HG03159 (cell line): ENCODE measurements at regions not wholly inside any gene's neighbourhood (a gene's known extent, or its start where the extent isn't known, plus 50 kb on each side); places are given as distances from the start of the nearest gene placed in this dataset.

Experiments
- ATAC-seq: cut with Tn5 transposase; IDR thresholded peaks from one replicate; pipeline ENCODE4 v1.9.1; 2021; ENCODE audit warnings: mild to moderate bottlenecking, moderate library complexity; ENCODE audit not compliant: unreplicated experiment

DNA sequence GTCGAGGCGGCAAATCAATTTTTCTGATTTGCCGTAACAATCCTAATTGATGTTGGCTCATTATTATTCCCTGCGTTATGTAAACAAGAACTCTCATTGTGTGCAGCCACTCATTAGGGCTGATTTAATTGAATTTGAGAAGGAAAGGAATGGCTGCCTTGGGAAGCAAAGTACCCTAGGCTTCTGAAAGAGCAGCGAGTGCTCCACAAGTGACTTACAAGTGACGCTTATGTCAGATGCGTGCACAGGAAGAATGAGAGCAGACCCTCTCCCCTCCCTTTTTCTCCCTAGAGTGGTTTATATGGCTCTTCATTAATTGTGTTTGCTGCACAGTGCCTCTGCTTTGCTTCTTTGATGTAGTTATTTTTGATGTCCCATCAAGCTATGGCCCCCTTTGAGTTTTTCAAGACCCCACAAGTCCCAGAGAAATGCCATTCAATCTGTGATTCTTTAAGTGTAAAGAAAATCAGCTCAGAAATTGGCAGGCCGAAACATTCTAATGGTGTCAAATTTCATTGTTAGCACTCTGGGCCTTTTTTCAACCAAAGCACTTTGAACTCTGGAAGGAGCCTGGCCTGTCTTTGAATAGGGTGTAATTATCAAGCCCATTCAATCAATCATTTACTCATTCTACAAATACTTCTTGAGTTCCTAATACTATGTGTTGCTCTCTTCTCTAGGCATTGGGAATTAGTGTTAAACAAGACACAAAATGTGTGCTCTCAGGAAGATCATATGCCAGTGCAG, 86.8 kb upstream of the VAV3 start:
- ATAC-seq, result no peak

DNA sequence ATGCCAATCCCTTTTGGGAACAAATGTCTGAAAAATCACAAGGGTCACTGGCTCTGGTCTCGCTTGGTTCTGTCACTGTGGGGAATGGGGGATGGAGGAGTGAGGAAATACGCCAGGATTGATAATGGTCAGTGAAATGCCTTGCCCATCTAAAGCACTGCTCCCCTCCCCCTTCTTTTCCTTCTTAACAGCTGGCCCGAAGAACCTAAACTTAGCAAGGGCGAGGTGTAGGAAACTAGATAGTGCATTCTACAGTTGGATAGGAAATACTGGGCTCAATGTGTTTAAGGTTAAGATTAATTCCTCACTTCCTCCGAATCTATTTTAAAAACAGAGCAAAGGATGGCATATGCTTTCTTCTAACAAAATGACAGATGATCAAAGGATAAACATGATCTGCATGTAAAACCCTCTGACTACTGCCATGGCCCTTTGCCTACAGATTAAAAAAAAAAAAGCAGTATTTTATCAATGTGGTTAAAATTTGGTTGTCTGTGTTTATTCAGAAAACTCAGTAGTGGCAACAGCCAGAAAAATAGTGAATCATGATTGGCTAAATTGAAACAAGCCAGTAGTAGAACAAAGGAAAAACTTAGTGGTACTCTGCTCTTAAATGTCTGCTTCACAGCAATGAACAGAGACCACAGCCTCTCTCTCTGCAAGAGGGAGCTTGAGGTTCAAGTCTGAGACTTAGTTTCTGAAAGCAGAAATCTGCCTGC, 86.1 kb upstream of the VAV3 start:
- ATAC-seq, result no peak

- ATAC-seq, result no peak
Measured at GRCh38 chr1:108050158-108050557, 85.2 kb upstream of the VAV3 start.

GRCh38 chr1:108049178-108049819, 84.3 kb upstream of the VAV3 start:
- ATAC-seq, result no peak

DNA sequence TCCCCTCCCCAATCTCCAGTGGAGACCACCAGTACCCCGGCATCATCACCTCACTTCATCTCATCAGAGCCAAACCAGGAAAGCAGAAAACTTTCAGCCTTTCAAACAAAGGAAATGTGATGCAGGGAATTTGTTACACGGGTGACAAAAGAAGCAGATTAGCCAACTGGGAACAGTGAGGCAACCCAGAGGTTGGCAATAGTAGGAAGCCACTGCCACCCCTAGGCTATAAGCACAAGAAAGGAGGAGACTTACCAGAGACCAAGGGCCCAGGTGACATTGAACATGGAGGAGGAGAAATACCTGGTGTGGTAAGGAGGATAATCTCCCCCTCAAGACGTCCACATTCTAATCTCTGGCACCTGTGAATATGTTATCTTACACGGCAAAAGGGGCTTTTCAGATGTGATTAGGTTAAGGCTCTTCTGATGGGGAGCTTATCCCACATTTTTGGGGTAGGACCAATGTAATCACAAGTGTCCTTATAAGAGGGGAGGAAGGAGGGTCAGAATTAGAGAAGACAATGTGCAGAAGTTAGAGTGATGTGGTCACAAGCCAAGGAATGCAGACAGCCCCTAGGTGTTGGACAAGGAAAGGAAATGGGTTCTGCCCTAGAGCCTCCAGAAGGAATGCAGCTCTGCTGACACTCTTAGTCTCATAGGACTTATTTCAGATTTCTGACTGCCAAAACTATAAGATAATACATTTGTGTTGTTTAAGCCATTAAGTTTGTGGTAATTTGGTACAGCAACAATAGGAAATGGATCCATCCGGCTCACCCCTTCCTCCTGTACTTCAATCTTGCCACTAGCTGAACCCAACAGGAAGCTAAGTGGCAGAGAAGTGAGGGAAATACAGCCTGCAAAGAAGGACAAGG, 83.6 kb upstream of the VAV3 start:
- no peak for ATAC-seq

DNA sequence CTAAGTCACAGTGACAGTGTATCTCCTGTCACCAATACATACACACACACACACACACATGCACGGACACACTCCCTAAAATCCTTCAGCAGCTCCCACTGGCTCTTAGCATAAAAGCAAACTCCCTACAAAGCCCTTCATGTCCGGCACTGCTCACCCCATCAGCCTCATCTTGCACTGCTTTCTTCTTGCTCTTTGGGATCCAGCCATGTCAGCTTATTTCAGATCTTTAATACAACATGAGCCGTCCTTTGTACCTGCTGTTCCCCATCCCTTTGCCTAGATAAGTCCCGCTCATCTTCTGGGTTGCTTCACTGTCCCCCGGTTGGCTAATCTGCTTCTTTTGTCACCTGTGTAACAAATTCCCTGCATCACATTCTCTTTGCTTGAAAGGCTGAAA, 82.1 kb upstream of the VAV3 start:
- ATAC-seq, result no peak

- ATAC-seq, result no peak
Measured at GRCh38 chr1:108046026-108046425, 81.0 kb upstream of the VAV3 start.

DNA sequence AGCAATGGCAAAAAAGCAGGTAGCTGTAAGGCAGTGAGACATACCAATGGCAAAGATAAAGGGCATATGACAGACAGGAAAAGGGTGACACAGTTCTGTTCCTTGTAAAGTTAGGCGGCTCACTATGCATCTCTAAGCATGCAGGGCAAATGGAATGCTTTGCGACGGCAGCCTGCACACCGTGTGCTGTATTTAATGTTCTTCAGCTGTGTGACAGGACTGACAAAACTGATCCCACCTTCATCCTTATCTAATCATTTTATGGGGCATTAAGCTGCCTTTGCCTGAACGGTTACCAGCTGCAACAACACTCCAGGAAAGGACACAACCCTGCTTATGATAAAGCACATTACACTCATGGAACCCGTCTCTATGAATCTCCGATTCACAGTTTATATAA, 80.5 kb upstream of the VAV3 start:
- no peak for ATAC-seq

DNA sequence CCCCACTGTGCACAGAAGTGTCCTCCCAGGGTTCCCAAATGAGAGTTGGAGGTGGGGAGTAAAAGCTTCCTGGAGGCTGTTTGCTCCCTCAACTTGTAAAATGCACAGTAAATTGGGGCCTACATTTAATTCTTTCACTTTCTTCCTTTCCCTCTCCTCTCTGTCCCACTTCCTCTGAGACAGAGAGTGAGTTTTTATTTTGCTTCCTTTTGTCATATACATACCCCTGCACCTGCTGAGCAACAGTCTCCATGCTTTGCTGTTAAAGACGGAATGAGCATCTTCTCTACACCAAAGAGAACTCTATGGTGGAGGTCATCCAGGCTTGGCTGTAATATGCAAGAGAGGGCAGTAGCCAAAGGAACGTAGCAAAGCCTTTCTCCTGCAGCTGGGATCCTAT, 79.3 kb upstream of the VAV3 start:
- no peak for ATAC-seq

DNA sequence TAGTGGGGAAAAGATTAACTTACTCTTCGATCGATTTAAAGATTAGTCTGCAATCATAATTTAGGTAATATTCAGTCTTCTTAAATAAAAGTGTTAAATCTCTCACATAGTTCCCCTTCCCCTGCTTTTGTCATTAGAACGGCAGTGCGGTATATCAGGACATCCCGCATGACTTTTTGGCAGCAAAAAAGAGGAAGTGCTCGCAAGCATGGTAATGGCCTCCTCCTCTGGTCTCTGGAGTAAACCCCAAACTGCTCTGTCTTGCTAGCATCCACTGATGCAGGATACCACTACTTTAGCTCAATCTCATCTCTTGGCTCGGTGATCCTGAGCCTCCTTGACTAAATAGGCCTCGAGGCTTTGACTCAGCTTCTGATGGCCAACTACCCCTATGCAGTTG, 78.7 kb upstream of the VAV3 start:
- peak; percentile 65 for ATAC-seq

- ATAC-seq, result no peak
Measured at GRCh38 chr1:108042610-108043009, 77.6 kb upstream of the VAV3 start.

GRCh38 chr1:108041360-108042142, 76.6 kb upstream of the VAV3 start:
- no peak for ATAC-seq

DNA sequence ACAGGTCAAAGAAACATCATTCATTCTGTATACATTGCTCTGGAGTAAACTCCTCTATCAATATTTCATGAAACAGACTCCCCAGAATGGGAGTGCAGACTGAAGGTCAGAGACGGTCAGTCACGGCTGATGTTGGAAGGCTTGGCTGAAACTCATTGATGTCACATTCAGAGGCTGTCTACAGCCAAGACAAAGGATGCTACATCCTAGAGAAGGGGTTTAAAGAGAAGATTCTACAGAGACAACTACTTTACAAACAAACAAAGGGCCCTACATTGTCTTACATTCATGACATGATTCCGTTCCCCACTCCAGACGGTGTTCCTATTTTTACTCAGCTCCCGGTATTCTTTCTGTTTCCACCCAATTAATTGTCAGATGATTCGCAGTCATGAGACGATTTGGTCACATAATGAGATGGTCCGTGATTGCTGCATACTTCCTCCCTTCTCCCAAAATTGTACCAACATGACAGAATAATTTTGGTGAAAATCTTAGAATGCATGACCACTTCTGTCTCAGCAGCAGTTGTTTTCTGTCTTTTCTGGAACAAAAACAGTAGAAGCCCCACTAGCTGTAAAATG, 73.8 kb upstream of the VAV3 start:
- no peak for ATAC-seq

DNA sequence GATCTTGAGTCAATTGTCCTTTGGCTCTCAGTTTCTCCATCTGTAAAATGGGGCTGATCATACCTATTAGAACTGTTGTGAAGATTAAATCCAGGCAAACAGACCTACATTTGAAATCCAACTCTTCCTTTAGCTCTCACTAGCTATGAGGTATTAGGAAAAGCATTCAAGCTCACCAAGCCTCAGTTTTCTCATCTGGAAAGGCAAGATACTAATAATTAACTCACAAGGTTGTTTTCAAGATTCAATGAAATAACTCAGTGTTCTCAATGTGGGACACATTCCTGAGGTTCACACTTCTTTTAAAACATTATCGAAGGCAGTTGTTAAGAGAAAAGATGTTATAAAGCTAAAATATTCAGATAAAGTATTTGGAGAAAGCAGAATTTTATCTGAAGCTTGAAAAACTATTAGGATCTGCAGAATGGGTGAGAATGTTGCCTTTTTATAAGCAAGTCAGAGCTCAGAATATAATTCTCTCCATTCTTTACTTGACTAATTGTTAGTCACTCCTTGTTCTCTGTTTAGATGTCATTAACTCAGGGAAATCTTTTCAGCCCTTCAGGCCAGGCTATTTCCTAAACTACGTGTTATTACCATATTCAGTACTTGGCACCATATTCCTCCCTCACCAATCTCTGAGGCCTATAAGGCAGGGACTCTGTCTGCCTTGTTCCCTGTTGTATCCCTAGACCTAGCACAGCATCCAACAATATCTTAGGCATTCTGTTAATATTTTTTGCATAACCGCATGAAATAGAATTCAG, 72.0 kb upstream of the VAV3 start:
- no peak for ATAC-seq

- ATAC-seq, result no peak
Measured at GRCh38 chr1:108034396-108034795, 69.4 kb upstream of the VAV3 start.

- ATAC-seq, result no peak
Measured at GRCh38 chr1:108033550-108033951, 68.6 kb upstream of the VAV3 start.

- no peak for ATAC-seq
Measured at GRCh38 chr1:108028841-108029388, 63.9 kb upstream of the VAV3 start.

DNA sequence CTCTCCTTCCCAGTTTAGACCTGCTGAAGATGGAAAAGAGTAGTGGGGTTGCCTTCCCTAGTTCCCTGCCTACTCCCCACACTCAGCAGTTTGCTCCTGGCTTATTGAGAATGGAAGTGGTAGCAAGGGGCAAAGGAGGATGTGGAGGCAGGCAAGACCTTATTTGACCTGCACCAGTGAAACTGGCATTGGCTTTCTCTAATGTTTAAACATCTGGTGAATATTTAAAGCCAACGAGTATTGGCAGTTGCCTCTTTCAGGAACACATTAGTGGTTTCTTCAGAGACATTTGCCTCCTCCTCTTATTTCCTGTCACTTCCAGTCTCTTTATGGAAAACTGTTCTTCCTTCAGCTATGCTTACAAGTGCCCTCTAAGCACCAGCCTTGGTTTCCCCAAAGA, 62.4 kb upstream of the VAV3 start:
- no peak for ATAC-seq

- no peak for ATAC-seq
Measured at GRCh38 chr1:108017698-108018097, 52.7 kb upstream of the VAV3 start.
